Stimulated activated CD4-positive, alpha-beta T cell treated with anti-CD3 and anti-CD28 coated beads, Interleukin-15, amount 100 ng/mL, for 1 hour (primary cell): ENCODE measurements at regions not wholly inside any gene's neighbourhood (a gene's known extent, or its start where the extent isn't known, plus 50 kb on each side); places are given as distances from the start of the nearest gene placed in this dataset.
"Not testable (repeated sequence)": the region's sequence is repeated elsewhere in the genome, so short reads cannot be mapped to it uniquely, and the experiment has no call there.

Experiments
- DNase-seq, 2 donors: peaks; one replicate each; pipeline ENCODE4 v3.0.0-alpha.2; 2020; ENCODE audit warnings: low read depth in 1 of 2, low spot score in 1 of 2

DNA sequence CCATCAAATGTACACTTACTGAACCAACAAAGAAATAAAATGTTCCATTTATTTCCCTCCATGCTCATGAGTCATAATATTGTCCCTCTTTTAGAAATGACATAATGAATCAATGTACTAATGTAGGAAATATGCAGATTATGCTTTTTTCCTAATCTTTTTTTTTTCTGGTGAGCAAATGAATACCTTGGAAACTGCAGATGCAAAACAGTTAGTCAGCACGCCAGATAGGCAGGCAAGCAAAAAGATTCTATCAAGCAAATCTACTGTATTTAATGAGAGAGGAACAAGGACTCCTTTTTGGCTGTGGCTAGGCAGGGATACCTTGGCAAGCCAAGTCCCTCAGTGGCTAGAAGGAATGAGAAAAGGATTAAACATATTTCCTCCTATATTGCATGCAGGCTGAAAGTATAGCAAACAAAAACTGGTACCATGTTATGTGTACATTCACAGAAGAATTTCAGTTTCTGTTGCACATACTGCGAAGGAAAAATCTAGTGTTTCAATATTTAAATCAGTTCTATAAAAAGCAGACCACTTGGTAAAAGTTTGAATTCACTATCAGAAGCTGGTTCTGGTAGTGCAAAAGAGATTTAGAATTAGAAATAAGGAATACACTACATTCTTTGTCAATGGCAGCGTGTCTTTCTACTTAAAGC lies 605.4 kb downstream of the TLE1 start:
- no peak for DNase-seq

DNA sequence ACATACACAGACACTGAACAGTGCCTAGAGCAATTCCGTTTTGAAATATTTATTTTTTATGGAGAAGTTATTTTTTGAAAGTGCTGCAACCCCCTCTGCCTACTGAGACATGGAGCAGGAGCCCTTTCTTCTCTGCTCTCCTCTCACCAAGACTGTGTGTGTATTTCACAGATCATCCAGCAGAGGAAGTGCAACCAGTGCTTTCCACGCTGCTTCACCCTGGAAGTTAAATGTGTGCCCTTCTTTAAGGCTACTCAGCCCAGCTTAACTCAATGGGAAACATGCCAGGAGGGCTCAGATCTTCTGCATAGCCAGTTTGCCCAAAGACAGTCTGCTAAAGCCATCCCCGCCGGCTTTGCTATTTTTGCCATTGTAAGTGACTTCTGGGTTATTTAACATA lies 606.3 kb downstream of the TLE1 start:
- no peak for DNase-seq

DNA sequence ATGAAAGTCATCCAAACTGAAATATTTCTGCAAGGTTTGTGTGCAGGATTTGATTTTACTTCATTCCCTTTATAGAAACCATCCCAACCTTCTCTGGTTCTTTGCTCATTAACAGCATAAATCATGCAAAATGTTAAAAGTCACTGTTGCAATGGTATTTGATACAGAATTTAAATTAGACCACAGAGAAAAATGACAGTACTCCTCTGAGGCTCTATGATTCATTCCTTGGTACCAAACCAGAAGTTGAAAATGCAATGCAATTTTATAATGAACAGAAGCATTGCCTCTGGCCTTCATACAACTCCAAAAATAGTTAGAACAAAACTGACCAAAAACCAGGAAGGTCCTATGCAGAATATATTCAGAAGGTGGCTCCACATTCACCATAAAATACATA lies 607.1 kb downstream of the TLE1 start:
- no peak for DNase-seq

DNA sequence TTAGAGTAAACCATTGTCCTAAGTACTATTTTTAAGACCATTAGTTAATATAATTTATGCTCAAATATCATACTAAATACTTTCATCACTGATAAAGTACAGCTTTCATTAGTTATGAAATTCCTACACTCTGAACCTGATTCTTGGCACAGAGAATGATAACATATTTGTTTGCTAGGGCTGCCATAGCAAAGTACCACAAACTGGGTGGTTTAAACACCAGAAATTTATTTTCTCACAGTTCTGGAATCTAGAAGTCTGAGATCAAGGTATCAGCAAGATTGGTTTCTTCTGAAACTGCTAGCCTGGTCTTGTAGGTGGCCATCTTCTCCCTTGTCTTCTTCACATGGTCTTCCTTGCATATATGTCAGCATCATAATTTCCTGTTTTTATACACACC lies 608.4 kb downstream of the TLE1 start:
- DNase-seq, result no peak

DNA sequence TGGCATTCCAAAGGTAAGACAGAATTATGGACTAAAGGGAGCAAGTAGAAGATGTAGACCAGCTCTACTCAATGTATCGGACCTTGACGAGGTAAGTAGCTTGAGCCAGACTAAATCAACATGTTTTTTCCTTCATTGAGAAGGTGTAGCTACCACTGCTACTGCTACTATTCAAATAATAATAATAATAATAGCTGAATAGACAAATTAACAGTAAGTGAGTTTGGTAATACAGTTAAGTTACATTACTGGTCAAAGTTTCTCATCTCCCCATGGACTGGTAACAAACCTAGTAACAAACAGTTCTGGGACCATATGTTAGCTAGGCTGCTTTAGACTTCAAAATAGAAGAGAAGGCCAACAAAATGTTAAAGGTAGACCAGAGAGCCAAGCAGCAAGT lies 609.2 kb downstream of the TLE1 start:
- DNase-seq, result no peak

DNA sequence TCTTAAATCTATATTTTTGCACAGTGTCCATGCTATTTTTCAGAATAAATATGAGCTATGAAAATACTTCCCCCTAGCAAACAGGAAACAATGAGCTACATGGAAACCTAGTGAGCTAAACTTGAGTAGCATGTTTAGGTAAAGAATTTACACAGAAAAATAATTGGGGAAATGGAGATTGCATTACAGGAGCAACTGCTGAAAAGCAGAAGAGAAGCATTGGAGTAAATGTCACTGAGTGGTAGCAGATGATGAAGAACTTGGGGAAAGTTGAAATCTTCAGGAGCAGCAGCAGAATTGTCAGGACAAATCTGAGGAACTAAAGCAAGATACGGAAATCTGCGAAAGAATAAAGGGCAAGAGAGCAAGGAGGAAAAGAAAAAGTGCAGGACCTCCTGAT lies 610.3 kb downstream of the TLE1 start:
- no peak for DNase-seq

DNA sequence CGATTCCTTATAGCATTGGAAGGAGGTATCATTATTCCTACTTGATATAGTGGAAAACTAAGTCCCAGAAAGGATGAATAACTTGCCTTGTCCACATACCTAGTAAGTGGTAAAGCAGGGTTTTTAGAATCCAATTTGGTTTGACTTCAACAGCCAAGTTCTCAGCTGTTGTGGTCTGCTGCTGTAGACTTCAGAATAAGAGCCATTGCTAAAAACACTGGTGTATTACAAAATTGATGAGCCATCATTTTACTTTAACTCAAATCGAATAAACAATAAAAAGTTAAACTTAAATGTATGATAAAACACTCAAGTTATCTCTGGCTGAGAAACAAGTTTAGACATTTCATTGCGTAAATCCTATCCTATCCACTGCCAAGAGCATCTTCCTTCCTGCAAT lies 610.8 kb downstream of the TLE1 start:
- DNase-seq, result no peak

DNA sequence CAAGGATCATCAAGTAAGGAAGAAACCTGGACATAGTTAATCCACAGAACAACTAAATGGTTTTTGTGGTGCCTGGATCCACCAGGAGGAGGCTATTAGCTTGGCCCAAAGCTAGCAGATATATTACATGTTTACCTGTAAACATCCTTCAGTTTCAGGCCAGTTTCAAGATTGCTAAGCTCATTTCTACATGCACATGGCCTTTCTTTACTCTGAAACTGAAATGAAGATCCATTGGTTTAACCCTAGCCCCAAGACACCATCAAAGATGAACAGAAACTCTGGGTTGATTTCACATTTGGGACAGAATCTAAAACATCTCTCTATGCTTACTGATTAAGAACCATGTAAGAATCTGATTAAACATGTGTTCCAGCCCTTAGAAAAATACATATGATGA lies 611.8 kb downstream of the TLE1 start:
- DNase-seq, result no peak

DNA sequence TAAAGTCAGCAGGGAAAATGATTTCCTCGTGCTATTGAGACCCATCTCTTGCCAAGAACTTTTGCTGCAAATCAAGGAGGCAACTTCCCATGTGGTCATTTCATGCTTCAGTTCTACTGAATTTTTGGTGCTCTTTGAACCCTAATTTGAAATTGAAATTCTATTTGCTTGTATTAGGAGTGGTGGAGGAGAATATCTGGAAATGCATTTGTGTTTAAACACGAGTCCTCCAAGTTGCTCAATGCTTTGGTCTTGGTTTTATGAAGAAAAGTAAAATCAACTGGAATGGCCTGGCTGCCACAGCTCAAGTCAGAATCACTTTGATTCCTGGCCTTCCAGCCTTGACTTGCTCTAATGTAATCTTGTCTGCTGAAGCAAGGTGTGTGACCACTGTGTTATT lies 613.2 kb downstream of the TLE1 start:
- no peak for DNase-seq

DNA sequence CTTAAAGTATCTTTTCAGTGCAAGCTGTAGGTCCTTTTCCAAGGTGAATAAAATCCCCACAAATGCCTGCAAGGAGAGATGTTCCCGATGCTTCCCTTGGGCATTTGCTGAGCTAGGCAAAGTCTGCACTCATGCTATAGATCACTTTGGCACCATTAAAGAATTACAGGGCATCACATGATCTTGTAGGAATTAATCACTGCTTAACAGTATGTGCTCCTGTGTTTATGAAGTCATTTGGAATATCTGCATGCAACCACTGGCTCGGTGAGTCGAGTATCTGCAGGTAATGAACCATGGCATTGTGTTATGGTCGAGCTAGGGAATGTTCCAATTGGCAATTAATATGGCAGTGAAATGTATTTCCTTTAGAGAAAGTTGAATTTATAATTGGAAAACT lies 615.1 kb downstream of the TLE1 start:
- no peak for DNase-seq

DNA sequence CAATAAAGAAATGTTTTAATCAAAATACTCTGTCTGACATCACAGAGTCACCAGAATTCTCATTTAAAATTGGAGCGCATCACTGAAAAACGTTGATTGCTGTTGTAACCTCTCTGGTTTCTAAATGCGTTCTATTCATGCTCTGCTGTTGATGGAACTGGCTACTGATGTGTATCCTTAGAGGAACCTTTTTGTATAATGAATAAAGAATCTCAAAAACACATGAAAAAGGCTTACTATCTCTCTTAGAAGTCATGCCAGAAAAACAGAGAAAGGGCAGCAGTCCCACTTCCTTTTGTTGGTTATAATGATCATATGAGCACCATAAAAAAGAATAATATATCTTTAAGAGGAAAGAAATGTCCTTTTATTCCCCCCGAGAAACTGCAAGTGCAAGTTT lies 615.5 kb downstream of the TLE1 start:
- DNase-seq, result no peak

DNA sequence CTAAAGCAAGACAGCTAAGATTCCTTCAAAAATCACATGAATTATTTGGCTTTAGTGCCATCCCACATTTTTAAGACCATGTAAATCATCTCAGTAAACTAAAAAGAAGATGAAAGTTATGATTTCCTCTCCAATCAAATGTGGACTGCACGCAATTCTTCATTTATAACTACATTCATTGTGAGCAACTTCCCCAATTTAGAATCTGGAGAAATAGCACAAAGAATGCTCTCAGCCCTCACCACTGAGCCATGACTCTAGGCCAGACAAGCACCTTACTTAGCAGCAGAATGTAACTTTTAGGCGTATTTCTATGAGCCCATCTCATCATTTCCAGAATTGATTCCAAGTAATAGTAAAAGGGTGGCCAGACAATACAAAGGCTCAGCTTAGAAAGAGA lies 616.6 kb downstream of the TLE1 start:
- DNase-seq, result no peak

DNA sequence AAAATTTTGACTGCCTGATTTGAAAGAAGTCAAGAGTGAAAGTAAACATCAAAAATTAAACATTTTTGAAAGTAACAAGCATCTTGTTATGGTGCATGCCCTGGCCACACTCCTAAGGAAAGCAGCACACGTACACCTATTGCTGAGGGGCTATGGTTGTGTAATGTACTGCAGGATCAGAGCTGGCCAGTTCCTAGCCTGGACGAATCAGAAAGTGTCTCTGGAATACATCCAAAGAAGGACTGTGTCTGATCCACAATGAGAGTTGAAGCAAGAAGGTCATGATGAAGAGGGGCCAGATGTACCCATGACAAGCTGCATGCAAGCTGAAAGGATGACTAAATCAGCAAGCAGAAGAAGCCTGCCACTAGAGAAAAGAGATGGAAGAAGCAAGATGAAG lies 618.2 kb downstream of the TLE1 start:
- no peak for DNase-seq

DNA sequence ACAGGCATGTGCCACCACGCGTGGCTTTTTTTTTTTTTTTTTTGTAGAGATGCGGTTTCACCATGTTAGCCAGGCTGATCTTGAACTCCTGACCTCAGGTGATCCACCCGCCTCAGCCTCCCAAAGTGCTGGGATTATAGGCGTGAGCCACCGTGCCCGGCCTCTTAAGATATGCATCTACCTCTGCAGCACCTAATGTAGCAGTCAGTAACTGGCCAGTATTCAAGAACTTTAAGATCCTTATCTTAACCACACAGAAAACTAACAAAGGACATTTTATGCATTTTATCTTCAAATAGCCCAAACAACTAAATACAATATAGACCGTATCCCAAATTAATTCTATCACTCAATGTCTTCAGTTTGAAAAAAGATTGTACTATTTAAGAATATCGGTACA lies 618.7 kb downstream of the TLE1 start:
- no peak for DNase-seq

DNA sequence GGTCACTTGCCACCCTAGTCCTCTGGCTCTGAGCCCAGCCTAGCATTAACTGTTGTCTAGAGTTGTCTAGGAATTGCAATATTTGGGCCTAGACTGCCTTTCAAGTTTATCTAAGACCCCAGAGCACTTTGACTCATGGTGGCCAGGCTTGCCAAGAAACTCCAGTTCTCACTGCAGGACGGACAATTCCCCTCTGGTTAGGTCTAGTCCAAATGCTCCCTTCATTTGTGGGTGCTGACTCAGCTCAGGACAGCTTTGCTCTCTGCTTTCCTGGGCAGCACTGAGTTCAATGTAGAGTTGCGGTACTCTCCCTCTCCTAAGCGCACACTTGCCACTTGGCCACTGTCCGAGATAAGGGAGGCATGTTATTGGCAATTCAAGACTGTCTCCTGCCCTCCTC lies 619.4 kb downstream of the TLE1 start:
- DNase-seq, result no peak

DNA sequence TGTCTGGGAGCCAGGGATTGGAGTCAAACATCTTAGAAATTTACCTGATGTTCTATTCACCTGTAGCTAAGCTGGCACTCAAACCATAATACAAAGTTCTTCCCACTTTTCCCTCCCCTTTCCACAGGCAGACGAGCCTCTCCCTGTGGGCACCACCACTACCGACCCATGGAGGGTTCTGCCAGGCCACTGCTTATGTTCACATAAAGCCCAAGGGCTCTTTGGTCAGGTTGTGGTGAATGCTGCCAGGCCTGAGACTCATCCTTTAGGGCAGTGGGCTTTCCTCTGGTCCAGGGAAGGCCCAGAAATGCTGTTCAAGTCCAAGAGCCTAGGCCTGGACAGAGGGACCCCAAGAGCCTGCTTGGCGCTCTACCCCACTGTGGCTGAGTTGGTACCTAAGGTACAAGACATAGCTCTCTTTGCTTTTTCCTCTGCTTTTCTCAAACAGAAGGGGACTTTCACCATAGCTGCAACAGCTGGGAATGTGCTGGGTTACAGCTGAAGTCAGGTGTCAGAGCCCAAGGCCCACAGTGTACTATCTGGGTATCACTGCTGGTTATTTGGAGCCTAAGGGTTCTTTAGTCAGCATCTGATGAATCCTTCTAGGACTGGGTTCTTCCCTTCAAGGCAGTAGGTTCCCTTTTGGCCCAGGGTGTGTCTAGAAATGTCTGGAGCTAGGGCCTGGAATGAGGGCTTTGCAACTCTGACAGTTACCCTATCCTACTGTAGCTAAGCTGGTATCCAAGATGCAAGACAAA lies 620.1 kb downstream of the TLE1 start:
- no peak for DNase-seq

DNA sequence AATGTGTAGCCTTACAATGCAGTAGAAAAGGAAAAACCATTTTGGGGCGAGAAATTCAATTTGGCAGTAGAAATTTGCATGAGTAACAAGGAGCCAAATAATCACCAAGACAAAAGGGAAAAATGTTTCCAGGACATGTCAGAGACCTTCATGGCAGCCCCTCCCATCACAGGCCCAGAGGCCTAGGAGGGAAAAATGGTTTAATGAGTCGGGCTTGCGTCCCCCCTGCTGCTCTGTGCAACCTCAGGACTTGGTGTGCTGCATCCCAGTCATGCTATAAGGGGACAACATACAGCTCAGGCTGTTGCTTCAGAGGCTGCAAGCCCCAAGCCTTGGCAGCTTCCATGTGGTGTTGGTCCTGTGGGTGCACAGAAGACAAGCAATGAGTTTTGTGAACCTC lies 626.4 kb downstream of the TLE1 start:
- DNase-seq, result not testable (repeated sequence)

DNA sequence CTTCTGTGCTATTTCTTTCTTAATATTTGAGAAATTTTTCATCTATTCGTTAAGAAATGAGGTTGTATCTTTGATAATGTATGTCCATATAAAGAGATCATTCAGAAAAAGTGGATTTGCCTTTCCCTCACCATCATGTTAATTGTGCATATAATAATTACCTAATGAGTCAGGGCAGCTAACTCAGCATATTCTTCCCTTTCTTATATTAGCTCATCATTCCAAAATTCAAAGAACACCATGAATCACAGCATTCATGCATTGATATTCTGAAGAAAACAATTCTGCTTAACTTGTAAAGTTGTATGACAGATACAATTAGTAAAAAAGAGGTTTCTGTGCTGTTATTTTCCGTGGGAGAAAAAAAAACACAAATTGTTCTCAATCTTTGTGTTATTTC lies 630.6 kb downstream of the TLE1 start:
- no peak for DNase-seq

DNA sequence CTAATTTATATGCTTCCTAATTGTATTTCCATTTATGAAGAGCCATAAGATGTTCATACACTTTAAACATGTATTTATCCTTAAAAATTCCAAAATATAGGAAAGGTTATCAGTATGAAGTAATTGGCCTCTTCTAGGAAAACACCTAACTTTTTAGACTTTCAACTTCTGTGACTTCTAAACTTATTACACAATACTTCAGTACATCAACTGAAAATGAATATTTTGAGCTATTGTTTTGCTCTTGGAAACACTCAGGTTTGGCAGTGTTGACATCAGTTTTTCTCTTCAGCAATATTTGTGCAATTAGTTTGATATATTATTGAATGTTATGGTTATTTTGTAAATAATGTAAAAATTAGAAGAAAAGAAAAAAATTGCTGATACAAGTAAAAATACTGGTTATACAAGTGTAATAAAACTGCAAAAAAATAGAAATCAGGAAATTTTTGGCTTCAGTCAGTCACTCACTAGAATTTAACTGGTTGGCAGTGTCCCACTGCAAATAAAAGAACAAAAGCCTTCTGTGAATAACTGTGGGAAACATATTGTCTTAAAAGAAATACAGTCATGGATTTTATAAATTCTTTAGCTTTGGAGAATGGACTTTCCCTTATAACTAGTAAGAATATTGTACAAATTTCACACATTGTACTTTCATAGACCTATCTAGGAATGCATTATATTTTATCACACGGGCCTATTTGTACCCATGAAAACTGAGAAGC lies 635.9 kb downstream of the TLE1 start:
- no peak for DNase-seq

DNA sequence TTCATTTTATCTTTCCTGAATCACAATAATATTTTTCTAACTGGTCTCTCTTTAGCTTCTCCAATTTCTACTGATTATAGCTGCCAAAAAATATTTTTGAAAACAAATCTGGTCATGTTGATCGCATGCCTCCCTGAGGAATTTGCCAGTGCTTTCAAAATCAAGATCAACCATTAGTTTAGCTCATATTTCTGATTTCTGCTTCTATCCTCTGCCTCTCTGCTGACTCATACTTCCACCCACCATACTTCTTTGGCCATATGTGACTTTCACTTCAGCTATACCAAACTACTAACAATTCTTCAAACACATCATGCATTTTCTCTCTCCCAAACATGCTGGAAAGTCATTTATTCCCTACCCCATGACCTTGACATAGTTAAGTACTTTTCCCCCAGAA lies 636.5 kb downstream of the TLE1 start:
- no peak for DNase-seq

DNA sequence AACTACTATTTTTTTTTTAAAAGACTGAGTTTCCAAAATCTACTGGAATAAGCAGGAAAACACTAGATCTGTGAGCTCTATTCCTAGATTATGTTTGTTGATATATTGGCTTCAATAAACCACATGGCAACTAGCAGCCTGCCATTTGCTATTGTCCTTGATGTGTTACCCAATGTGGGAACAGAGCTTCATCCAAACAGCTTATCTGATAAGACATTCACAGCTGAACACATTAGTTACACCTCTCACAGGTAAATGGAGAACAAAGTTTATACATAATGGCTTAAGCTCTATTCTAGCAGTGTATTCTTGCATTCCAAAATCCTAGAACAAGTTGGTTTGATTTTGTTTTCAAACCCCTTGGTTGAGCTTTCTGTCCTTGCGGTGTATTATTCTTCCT lies 642.1 kb downstream of the TLE1 start:
- no peak for DNase-seq

DNA sequence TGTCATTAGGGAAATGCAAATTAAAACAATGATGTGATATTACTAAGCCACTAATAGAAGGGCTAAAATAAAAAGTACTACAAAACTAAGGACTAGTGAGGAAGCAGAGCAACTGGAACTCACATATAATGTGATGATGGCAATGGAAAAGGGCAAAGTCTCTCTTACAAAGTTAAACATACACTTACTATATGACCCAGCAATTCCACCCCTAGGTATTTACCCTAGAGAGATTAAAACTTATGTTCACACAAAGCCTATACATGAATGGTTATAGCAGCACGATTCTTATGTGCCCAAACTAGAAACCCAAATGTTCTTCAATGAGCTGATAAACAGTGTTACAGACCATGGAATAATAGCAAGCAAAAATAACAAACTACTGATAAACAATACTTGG lies 643.7 kb downstream of the TLE1 start:
- no peak for DNase-seq

DNA sequence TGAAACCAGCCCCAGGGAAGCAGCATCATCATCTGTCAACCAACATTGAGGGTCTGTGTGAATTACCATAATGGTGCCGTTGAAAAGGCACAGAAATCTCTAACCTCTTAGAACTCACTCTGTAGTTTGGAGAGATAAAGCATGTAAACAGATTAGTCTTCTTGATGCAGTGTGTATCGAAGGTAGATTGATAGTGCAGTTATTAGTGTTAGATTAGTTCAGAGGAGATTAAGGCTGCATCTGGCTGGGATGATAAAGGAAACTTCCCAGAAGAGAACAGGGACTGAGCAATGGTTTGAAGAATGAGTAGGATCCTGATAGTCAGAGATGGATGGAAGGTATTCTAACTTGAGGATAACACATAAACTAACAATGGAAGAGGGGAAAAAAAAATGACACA lies 651.5 kb downstream of the TLE1 start:
- no peak for DNase-seq
